Transverse colon (tissue), 4 donors: ENCODE measurements at regions not wholly inside any gene's neighbourhood (a gene's known extent, or its start where the extent isn't known, plus 50 kb on each side); places are given as distances from the start of the nearest gene placed in this dataset.

ENCODE experiments used
- DNase-seq: peaks from one replicate; pipeline ENCODE4 v3.0.0-alpha.2; 2019
- H3K27ac ChIP-seq, 4 donors: fragments of 200-600 bp; sonication (generic); 2 replicates each; pipeline ENCODE4 v1.5.1; 2016 to 2018; ENCODE audit warnings: inconsistent platforms in 4 of 4
- H3K27me3 ChIP-seq: fragments of 200-600 bp; sonication (generic); 2 replicates; pipeline ENCODE4 v1.5.1; 2017; ENCODE audit warnings: inconsistent platforms
- H3K36me3 ChIP-seq, 4 donors: fragments of 200-600 bp; sonication (generic); 2 replicates each; pipeline ENCODE4 v1.5.1; 2017 to 2019; ENCODE audit warnings: inconsistent platforms in 4 of 4
- H3K4me1 ChIP-seq, 4 donors: fragments of 200-600 bp; sonication (generic); 2 replicates each; pipeline ENCODE4 v1.5.1; 2017 to 2020; ENCODE audit warnings: inconsistent platforms in 4 of 4
- H3K4me3 ChIP-seq, 4 donors: fragments of 200-600 bp; sonication (generic); 1 replicate in 1 of 4; 2 replicates in 3 of 4; pipeline versions ENCODE4 v1.5.1 to v1.6.1; 2017 to 2019; ENCODE audit warnings: inconsistent platforms in 4 of 4
- H3K9me3 ChIP-seq, 2 donors: fragments of 200-600 bp; sonication (generic); 2 replicates each; pipeline ENCODE4 v1.5.1; 2017 to 2019; ENCODE audit warnings: inconsistent platforms in 2 of 2
- CTCF ChIP-seq, 5 experiments: fragments of 200-600 bp in 3 of 5; fragments of 450-650 bp in 2 of 5; sonication (generic) in 3 of 5; IDR thresholded peaks; 1 replicate in 2 of 5; 2 replicates in 3 of 5; pipeline ENCODE4 v1.5.1; 2016 to 2017; ENCODE audit warnings: antibody characterized with exemption in 5 of 5, inconsistent platforms in 3 of 5, mild to moderate bottlenecking in 2 of 5, moderate library complexity in 1 of 5
- EP300 ChIP-seq: sonication (generic); formaldehyde crosslinking; IDR thresholded peaks from one replicate; pipeline ENCODE4 v1.6.1; 2017; ENCODE audit warnings: antibody characterized with exemption, low read depth
- POLR2A ChIP-seq: fragments of 450-650 bp; IDR thresholded peaks from one replicate; pipeline ENCODE4 v1.6.1; 2016; ENCODE audit warnings: antibody characterized with exemption, mild to moderate bottlenecking, moderate library complexity
- POLR2AphosphoS5 ChIP-seq, 3 donors: sonication (generic); formaldehyde crosslinking; IDR thresholded peaks; one replicate each; pipeline ENCODE4 v1.6.1; 2016; ENCODE audit warnings: antibody characterized with exemption in 3 of 3
- WGBS, 2 donors: methylation state at CpG; one replicate each; pipeline ENCODE4 v1.1.5; 2018; ENCODE audit warnings: low coverage in 1 of 2; 5-methylcytosine and 5-hydroxymethylcytosine counted together
- in situ Hi-C, 4 donors: fragments of 200-750 bp; cut with MboI; loops; one replicate each; pipeline versions ENCODE4 v1.15.0 to v1.15.1; 2017; ENCODE audit warnings: low sequenced_read_pairs in 3 of 4, low pct_ligation_motif_present in 1 of 4, low pct_unique_long_range_greater_than_20kb in 1 of 4
- intact Hi-C: fragments of 100-400 bp; cut with DNase I; formaldehyde crosslinking; loops from one replicate; pipeline ENCODE4 v1.15.1; 2023; ENCODE audit warnings: low total_unique reads

- 20 to 36% methylated on average over 1 of the region's 1 CpG for WGBS, 2 donors
- H3K27me3 ChIP-seq = no peaks in the 10 kb centered on the region
- H3K4me1 ChIP-seq = no peaks in the 10 kb centered on the region
- no peak overlapping the region for H3K27ac ChIP-seq
- intact Hi-C loops (no loop called here), in situ Hi-C loops (no loop called here)
- H3K9me3 ChIP-seq = no peaks in the 10 kb centered on the region
- no peaks in the 10 kb centered on the region for H3K36me3 ChIP-seq
- DNase-seq = no peak
- no peak overlapping the region for H3K4me3 ChIP-seq
- TF ChIP-seq POLR2A (no peak), EP300 (no peak), CTCF (IDR thresholded peaks at IDR 0.05) (no peak), POLR2AphosphoS5 (IDR thresholded peaks at IDR 0.05) (no peak)
Observed at GRCh38 chr7:10346032-10346431, 627.6 kb upstream of the PHF14 start.

- H3K4me3 ChIP-seq = no peak overlapping the region
- no peak overlapping the region for H3K27ac ChIP-seq
- no peaks in the 10 kb centered on the region for H3K36me3 ChIP-seq
- H3K27me3 ChIP-seq = no peaks in the 10 kb centered on the region
- intact Hi-C loops = no loop called here
- 40 to 46% methylated on average over 1 to 2 of the region's 2 CpGs for WGBS, 2 donors
- DNase-seq = no peak
- TF ChIP-seq CTCF (IDR thresholded peaks at IDR 0.05) (no peak), EP300 (no peak), POLR2AphosphoS5 (IDR thresholded peaks at IDR 0.05) (no peak), POLR2A (no peak)
- peaks cover 3 to 12% of the 10 kb centered on the region in 2 donors for H3K9me3 ChIP-seq
- in situ Hi-C loops = no loop called here
- no peaks in the 10 kb centered on the region for H3K4me1 ChIP-seq
Observed at GRCh38 chr7:10355816-10356215, 617.9 kb upstream of the PHF14 start.

- H3K4me1 ChIP-seq = no peaks in the 10 kb centered on the region
- in situ Hi-C loops = no loop called here
- no peak overlapping the region for H3K4me3 ChIP-seq
- 17 to 80% methylated on average over 1 to 2 of the region's 3 CpGs for WGBS, 2 donors
- DNase-seq = no peak
- intact Hi-C loops = no loop called here
- H3K9me3 ChIP-seq = peaks cover 3 to 12% of the 10 kb centered on the region in 2 donors
- H3K27me3 ChIP-seq = no peaks in the 10 kb centered on the region
- no peaks in the 10 kb centered on the region for H3K36me3 ChIP-seq
- H3K27ac ChIP-seq = no peak overlapping the region
- TF ChIP-seq POLR2A = no peak
- no peak for TF ChIP-seq EP300
- no peak for TF ChIP-seq CTCF (IDR thresholded peaks at IDR 0.05)
- TF ChIP-seq POLR2AphosphoS5 (IDR thresholded peaks at IDR 0.05) = no peak
Observed at GRCh38 chr7:10360050-10360449, 613.6 kb upstream of the PHF14 start.

- DNase-seq = no peak
- H3K27ac ChIP-seq = no peak overlapping the region
- no peak overlapping the region for H3K4me3 ChIP-seq
- in situ Hi-C loops (loop anchor here in 1 of 4 donors (25.0 kb wide), 1 partner anchor 1989 kb away; no protein-coding TSS in a partner anchor), intact Hi-C loops (no loop called here)
- H3K9me3 ChIP-seq = peaks cover 12 to 13% of the 10 kb centered on the region in 2 donors
- H3K27me3 ChIP-seq = no peaks in the 10 kb centered on the region
- no peaks in the 10 kb centered on the region for H3K4me1 ChIP-seq
- TF ChIP-seq POLR2A (no peak), POLR2AphosphoS5 (IDR thresholded peaks at IDR 0.05) (no peak), CTCF (IDR thresholded peaks at IDR 0.05) (no peak), EP300 (no peak)
- H3K36me3 ChIP-seq = no peaks in the 10 kb centered on the region
Observed at GRCh38 chr7:10401793-10402192, 571.9 kb upstream of the PHF14 start.
